GM12878 (cell line): ENCODE measurements at regions not wholly inside any gene's neighbourhood (a gene's known extent, or its start where the extent isn't known, plus 50 kb on each side); places are given as distances from the start of the nearest gene placed in this dataset.

Experiments used
- ATAC-seq: fragments of 200-7000 bp; cut with Tn5 transposase; 3 replicates; pipeline ENCODE4 v1.9.1; 2020; ENCODE audit warnings: mild to moderate bottlenecking, moderate library complexity
- BruUV-seq: library from RNA; stranded (reverse); fragments of 400-500 nt; replicated peaks from 2 replicates; lab custom pipeline; 2021; lab: Mats Ljungman, UMichigan
- CTCF ChIA-PET: fragments of 300-600 bp; sonication (Branson Sonifier 250); formaldehyde crosslinking; extraction: SDS; loops from one replicate; lab custom pipeline; 2021; ENCODE audit warnings: inconsistent platforms; lab: Yijun Ruan, JAX
- POLR2A ChIA-PET: fragments of 350-600 bp; formaldehyde crosslinking; extraction: SDS; loops from one replicate; lab custom pipeline; 2021; ENCODE audit warnings: inconsistent platforms; lab: Charles Lee
- RAD21 ChIA-PET: fragments of 300-600 bp; sonication (Branson Sonifier 250); formaldehyde crosslinking; loops from one replicate; lab custom pipeline; 2023; ENCODE audit warnings: antibody characterized with exemption; ENCODE audit not compliant: unreplicated experiment; lab: Charles Lee
- SMC1A ChIA-PET: fragments of 300-600 bp; sonication (Branson Sonifier 250); formaldehyde crosslinking; loops from one replicate; lab custom pipeline; 2023; ENCODE audit not compliant: unreplicated experiment, uncharacterized antibody; lab: Charles Lee
- DNase-seq: peaks from one replicate; pipeline ENCODE4 v3.0.0-alpha.2; 2011; ENCODE audit warnings: low read depth, low spot score
- FAIRE-seq: peaks from 3 replicates; lab custom pipeline; 2011; peaks lifted over from hg19 to GRCh38; lab: Jason Lieb, UNC
- H2AFZ ChIP-seq: 2 replicates; pipeline ENCODE4 v1.6.0; 2011; ENCODE audit warnings: low read depth, low read length, control low read depth; ENCODE audit not compliant: control insufficient read depth
- H3K27ac ChIP-seq: 2 replicates; pipeline ENCODE4 v1.5.1; 2011; ENCODE audit warnings: control low read depth; ENCODE audit not compliant: control insufficient read depth, insufficient read depth
- H3K27me3 ChIP-seq, 2 experiments: replicated peaks in 1 of 2; 2 replicates each; pipeline versions ENCODE4 v1.6.0 to v1.6.1; 2011; ENCODE audit warnings: low read length in 1 of 2; ENCODE audit not compliant: control insufficient read depth in 2 of 2, insufficient read depth in 2 of 2
- H3K36me3 ChIP-seq, 2 experiments: 2 replicates each; pipeline ENCODE4 v1.5.1; 2011; ENCODE audit warnings: low read length in 1 of 2; ENCODE audit not compliant: control insufficient read depth in 2 of 2, insufficient read depth in 2 of 2
- H3K4me1 ChIP-seq: 2 replicates; pipeline ENCODE4 v1.6.1; 2011; ENCODE audit warnings: mild to moderate bottlenecking, low read length, moderate library complexity, mixed read lengths; ENCODE audit not compliant: control insufficient read depth, insufficient read depth
- H3K4me2 ChIP-seq: 2 replicates; pipeline ENCODE4 v1.6.0; 2011; ENCODE audit warnings: control low read depth; ENCODE audit not compliant: control insufficient read depth, insufficient read depth
- H3K4me3 ChIP-seq: fragments of 200-600 bp; sonication (generic); 2 replicates; pipeline ENCODE4 v1.5.1; 2016
- H3K79me2 ChIP-seq: 2 replicates; pipeline ENCODE4 v1.6.0; 2011; ENCODE audit warnings: low read length; ENCODE audit not compliant: control insufficient read depth, insufficient read depth
- H3K9ac ChIP-seq: 2 replicates; pipeline ENCODE4 v1.8.0; 2011; ENCODE audit warnings: low read length, control low read depth, mixed read lengths; ENCODE audit not compliant: control insufficient read depth, insufficient read depth
- H3K9me3 ChIP-seq: replicated peaks from 3 replicates; pipeline ENCODE4 v1.5.1; 2011; ENCODE audit warnings: mild to moderate bottlenecking, low read length; ENCODE audit not compliant: control insufficient read depth, insufficient read depth
- H4K20me1 ChIP-seq: 2 replicates; pipeline ENCODE4 v1.6.0; 2011; ENCODE audit not compliant: control insufficient read depth, insufficient read depth
- BCLAF1 ChIP-seq: fragments of 450-650 bp; IDR thresholded peaks from 2 replicates; pipeline ENCODE4 v1.6.1; 2017; ENCODE audit warnings: antibody characterized with exemption, mild to moderate bottlenecking, moderate library complexity
- KAT2A ChIP-seq: conservative IDR thresholded peaks from 2 replicates; pipeline ENCODE4 v1.6.1; 2011; ENCODE audit warnings: low read depth, low read length; ENCODE audit not compliant: control insufficient read depth
- MXI1 ChIP-seq: fragments of 150-350 bp; IDR thresholded peaks from 2 replicates; pipeline ENCODE4 v1.6.1; 2011; ENCODE audit warnings: low read depth, mild to moderate bottlenecking, inconsistent platforms, low read length, improper control_type of control experiment
- NFYB ChIP-seq: IDR thresholded peaks from 2 replicates; pipeline ENCODE4 v1.6.1; 2011; ENCODE audit warnings: low read depth, mild to moderate bottlenecking, low read length, improper control_type of control experiment, moderate library complexity; ENCODE audit not compliant: insufficient read depth
- RELA ChIP-seq: fragments of 450-650 bp; IDR thresholded peaks from 2 replicates; pipeline ENCODE4 v1.8.0; 2014; ENCODE audit warnings: borderline replicate concordance; ENCODE audit not compliant: partially characterized antibody
- WGBS: methylation state at CpG from one replicate; pipeline ENCODE4 v1.1.6; 2016; ENCODE audit warnings: low lambda C conversion rate; ENCODE audit not compliant: insufficient replicate concordance, insufficient coverage; ENCODE audit errors: missing lambda C conversion rate; 5-methylcytosine and 5-hydroxymethylcytosine counted together
- in situ Hi-C: fragments of 300-500 bp; cut with MboI; formaldehyde crosslinking; loops from 9 replicates; pipeline ENCODE4 v1.14.3; 2018; ENCODE audit warnings: mixed read lengths
- intact Hi-C: fragments of 100-400 bp; cut with micrococcal nuclease; formaldehyde crosslinking; loops from one replicate; pipeline ENCODE4 v1.14.2; 2022; ENCODE audit not compliant: unreplicated experiment
- TF ChIP-seq, protein P1 (sequence below): fragments of 450-650 bp; IDR thresholded peaks from 2 replicates; pipeline ENCODE4 v1.6.1; 2016; ENCODE audit warnings: mild to moderate bottlenecking

GRCh38 chr9:38332625-38333024 lies 59.9 kb upstream of the ALDH1B1 start:
- Histone ChIP-seq H3K27me3 (no peaks in the 10 kb centered on the region; a peak in 2 of 4 replicates), H3K27ac (no peak overlapping the region), H3K4me3 (no peak overlapping the region), H3K9me3 (no peaks in the 10 kb centered on the region), H3K79me2 (no peaks in the 10 kb centered on the region), H3K36me3 (no peaks in the 10 kb centered on the region), H2AFZ (no peak overlapping the region), H3K4me2 (no peak overlapping the region), H3K4me1 (no peaks in the 10 kb centered on the region), H3K9ac (no peak overlapping the region), H4K20me1 (no peaks in the 10 kb centered on the region)
- FAIRE-seq: no peak
- ChIA-PET CTCF (interaction anchor here (0.7 to 1.6 kb wide), 5 partner anchors 10 to 424 kb away, joined by 3 to 7 read pairs (median 3); no protein-coding TSS in a partner anchor), POLR2A (no interaction called here), RAD21 (interaction anchor here (1.5 kb wide), 1 partner anchor 168 kb away, joined by 3 read pairs; no protein-coding TSS in a partner anchor), SMC1A (interaction anchor here (0.7 to 3.6 kb wide), 4 partner anchors 10 to 244 kb away, joined by 3 to 24 read pairs (median 14); no protein-coding TSS in a partner anchor)
- 66% methylated on average over 4 of the region's 4 CpGs for WGBS
- in situ Hi-C loops: loop anchor here (10.0 kb wide), 1 partner anchor 58 kb away; no protein-coding TSS in a partner anchor
- intact Hi-C loops: no loop called here
- no TSS peak for BruUV-seq
- no peak for ATAC-seq
- no peak for TF ChIP-seq KAT2A
- no peak for TF ChIP-seq RELA
- no peak for TF ChIP-seq MXI1
- no peak for TF ChIP-seq NFYB
- TF ChIP-seq BCLAF1: no peak
- TF ChIP-seq, protein P1, sequence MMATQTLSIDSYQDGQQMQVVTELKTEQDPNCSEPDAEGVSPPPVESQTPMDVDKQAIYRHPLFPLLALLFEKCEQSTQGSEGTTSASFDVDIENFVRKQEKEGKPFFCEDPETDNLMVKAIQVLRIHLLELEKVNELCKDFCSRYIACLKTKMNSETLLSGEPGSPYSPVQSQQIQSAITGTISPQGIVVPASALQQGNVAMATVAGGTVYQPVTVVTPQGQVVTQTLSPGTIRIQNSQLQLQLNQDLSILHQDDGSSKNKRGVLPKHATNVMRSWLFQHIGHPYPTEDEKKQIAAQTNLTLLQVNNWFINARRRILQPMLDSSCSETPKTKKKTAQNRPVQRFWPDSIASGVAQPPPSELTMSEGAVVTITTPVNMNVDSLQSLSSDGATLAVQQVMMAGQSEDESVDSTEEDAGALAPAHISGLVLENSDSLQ: no peak
- DNase-seq: no peak
